ENCODE measurements at regions not wholly inside any gene's neighbourhood (a gene's known extent, or its start where the extent isn't known, plus 50 kb on each side); places are given as distances from the start of the nearest gene placed in this dataset.

GRCh38 chr10:117865945-117866344, 180.8 kb downstream of the RAB11FIP2 start (continued):
- TF ChIP-seq ZNF558 (tag by site-specific recombination; IDR thresholded peaks at IDR 0.05): peak; percentile 30; the same call in 1 of the 2 replicates
- TF ChIP-seq GFI1B (tag by site-specific recombination; IDR thresholded peaks at IDR 0.05): no peak
- no peak for TF ChIP-seq ZNF280D (tag by site-specific recombination; IDR thresholded peaks at IDR 0.05)
- TF ChIP-seq ZNF768 (tag by site-specific recombination; IDR thresholded peaks at IDR 0.05): no peak
- no peak for TF ChIP-seq ZNF473 (tag by site-specific recombination; IDR thresholded peaks at IDR 0.05)
- TF ChIP-seq KLF10 (tag by site-specific recombination; IDR thresholded peaks at IDR 0.05): no peak
- no peak for TF ChIP-seq WT1 (tag by site-specific recombination; IDR thresholded peaks at IDR 0.05)
- TF ChIP-seq ZNF555 (tag by site-specific recombination; conservative IDR thresholded peaks at IDR 0.05): no peak
- no peak for TF ChIP-seq OVOL3 (tag by site-specific recombination; IDR thresholded peaks at IDR 0.05)
- TF ChIP-seq ZBTB21 (tag by site-specific recombination; IDR thresholded peaks at IDR 0.05): peak; percentile 88
- no peak for TF ChIP-seq ZNF416 (tag by site-specific recombination; IDR thresholded peaks at IDR 0.05)
- no peak for TF ChIP-seq CTCF (tag by site-specific recombination; IDR thresholded peaks at IDR 0.05)
- TF ChIP-seq ZNF785 (tag by site-specific recombination; IDR thresholded peaks at IDR 0.05): no peak
- 0 out of 2 replicates have a peak, but pooled peaks have one; percentile 63 for TF ChIP-seq ZNF24 (tag by site-specific recombination; IDR thresholded peaks at IDR 0.05)
- TF ChIP-seq KLF16 (tag by site-specific recombination; IDR thresholded peaks at IDR 0.05): peak; percentile 84
- no peak for TF ChIP-seq ZSCAN18 (tag by site-specific recombination; IDR thresholded peaks at IDR 0.05)
- no peak for TF ChIP-seq ZNF274 (IDR thresholded peaks at IDR 0.05; ENCODE audit: low read length)
- no peak for TF ChIP-seq ZNF274 (tag by site-specific recombination; IDR thresholded peaks at IDR 0.05; ENCODE audit: borderline replicate concordance)
- no peak for TF ChIP-seq EGR2 (tag by site-specific recombination; IDR thresholded peaks at IDR 0.05; ENCODE audit: low read depth)
- TF ChIP-seq ZBTB26 (tag by site-specific recombination; optimal IDR thresholded peaks at IDR 0.05): no peak
- no peak for TF ChIP-seq ZNF112 (tag by site-specific recombination; IDR thresholded peaks at IDR 0.05)
- TF ChIP-seq ZNF335 (tag by site-specific recombination; conservative IDR thresholded peaks at IDR 0.05): no peak
- no peak for TF ChIP-seq PRDM6 (tag by site-specific recombination; IDR thresholded peaks at IDR 0.05)
- TF ChIP-seq ZNF121 (tag by site-specific recombination; IDR thresholded peaks at IDR 0.05): no peak
- TF ChIP-seq ZNF341 (tag by site-specific recombination; IDR thresholded peaks at IDR 0.05; ENCODE audit: low read depth): no peak
- peak; percentile 78 for TF ChIP-seq ZBTB20 (tag by site-specific recombination; IDR thresholded peaks at IDR 0.05)
- TF ChIP-seq ZNF37A (tag by site-specific recombination; IDR thresholded peaks at IDR 0.05): no peak
- peak; percentile 71; the same call in 1 of the 2 replicates for TF ChIP-seq YY2 (tag by site-specific recombination; IDR thresholded peaks at IDR 0.05)
- TF ChIP-seq ZBTB10 (tag by site-specific recombination; IDR thresholded peaks at IDR 0.05): 0 out of 2 replicates have a peak, but pooled peaks have one; percentile 34
- no peak for TF ChIP-seq ZNF610 (tag by site-specific recombination; IDR thresholded peaks at IDR 0.05; ENCODE audit: borderline replicate concordance)
